ENCODE measurements at regions not wholly inside any gene's neighbourhood (a gene's known extent, or its start where the extent isn't known, plus 50 kb on each side); places are given as distances from the start of the nearest gene placed in this dataset.

DNA sequence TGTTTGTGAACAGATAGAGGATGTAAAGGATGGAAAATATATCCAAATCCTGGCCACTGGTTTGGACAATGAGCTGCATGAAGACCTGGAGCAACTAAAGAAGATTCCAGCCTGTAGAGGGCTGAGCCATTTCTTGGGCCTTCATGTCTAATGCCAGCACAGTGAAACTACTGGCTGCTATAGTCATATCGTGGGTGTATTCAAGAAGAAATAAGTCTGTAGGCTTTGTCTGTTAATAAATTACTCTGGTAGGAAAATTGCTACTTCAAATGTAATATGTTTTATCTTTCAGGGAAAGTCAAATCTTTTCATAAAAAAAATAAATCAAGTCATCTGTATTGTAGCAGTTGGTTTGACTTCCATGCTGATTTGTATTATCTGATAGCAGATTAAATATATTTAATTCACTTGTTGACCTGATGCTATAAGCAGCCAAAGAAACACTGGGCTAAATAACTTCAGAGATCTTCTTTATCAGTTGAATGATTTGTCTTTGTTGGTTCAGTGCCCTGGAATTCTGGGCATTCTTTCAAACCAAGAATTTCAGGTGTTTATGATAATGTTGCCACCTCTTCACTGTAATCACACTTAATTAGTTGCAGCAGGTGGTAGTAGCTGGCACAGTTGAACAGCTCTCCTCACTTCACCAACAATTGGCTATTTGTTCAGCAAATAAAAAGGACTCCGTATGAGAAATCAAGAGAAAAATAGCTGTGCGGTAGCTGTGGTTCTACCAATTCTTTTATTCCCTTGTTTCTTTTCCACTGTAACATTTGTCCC is 1109.5 kb downstream of the NSUN3 start:
- TF ChIP-seq, protein P1, sequence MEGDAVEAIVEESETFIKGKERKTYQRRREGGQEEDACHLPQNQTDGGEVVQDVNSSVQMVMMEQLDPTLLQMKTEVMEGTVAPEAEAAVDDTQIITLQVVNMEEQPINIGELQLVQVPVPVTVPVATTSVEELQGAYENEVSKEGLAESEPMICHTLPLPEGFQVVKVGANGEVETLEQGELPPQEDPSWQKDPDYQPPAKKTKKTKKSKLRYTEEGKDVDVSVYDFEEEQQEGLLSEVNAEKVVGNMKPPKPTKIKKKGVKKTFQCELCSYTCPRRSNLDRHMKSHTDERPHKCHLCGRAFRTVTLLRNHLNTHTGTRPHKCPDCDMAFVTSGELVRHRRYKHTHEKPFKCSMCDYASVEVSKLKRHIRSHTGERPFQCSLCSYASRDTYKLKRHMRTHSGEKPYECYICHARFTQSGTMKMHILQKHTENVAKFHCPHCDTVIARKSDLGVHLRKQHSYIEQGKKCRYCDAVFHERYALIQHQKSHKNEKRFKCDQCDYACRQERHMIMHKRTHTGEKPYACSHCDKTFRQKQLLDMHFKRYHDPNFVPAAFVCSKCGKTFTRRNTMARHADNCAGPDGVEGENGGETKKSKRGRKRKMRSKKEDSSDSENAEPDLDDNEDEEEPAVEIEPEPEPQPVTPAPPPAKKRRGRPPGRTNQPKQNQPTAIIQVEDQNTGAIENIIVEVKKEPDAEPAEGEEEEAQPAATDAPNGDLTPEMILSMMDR (IDR thresholded peaks at IDR 0.05; ENCODE audit: low read depth, low read length) = no peak
- TF ChIP-seq POLR2A (IDR thresholded peaks at IDR 0.05; ENCODE audit: extremely low read depth, insufficient read length) = no peak
- TF ChIP-seq, protein P2, sequence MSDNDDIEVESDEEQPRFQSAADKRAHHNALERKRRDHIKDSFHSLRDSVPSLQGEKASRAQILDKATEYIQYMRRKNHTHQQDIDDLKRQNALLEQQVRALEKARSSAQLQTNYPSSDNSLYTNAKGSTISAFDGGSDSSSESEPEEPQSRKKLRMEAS (IDR thresholded peaks at IDR 0.05; ENCODE audit: low read depth, low read length) = no peak
- TF ChIP-seq MYC (IDR thresholded peaks at IDR 0.05; ENCODE audit: low read depth, low read length) = no peak
